ENCODE measurements at regions not wholly inside any gene's neighbourhood (a gene's known extent, or its start where the extent isn't known, plus 50 kb on each side); places are given as distances from the start of the nearest gene placed in this dataset.

DNA sequence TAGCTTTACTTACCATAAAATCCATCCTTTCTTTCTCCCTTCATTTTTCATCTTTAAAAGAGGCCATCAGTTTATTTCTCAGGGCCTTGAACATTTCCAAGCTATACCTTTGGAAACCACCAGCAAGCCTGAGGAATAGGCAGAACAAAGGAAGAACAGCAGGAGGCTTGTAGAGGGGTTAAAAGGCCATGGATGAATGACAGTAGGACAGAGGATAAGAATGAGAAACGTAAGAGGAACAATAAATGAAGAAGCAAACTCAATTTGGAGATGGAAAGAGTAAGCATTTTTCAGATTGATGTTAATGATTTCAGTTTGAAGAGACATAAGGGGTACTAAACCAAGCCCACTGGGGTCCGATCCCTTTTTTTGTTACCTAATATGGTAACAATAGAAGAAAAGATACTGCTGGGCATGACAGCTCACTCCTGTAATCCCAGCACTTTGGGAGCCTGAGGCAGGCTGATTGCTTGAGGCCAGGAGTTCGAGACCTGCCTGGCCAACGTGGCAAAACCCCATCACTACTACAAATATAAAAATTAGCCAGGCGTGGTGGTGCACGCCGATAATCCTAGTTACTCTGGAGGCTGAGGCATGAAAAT lies 106.6 kb upstream of the NMUR2 start:
- Histone ChIP-seq H3K4me1 (replicated peaks in 1 of 4; ENCODE audit: control insufficient read depth in 3 of 4, insufficient read depth in 4 of 4, low read length in 3 of 4) (no peaks in the 10 kb centered on the region), H3K4me3 (ENCODE audit: extremely low read depth in 1 of 4, insufficient read depth in 2 of 4, low read depth in 3 of 4, low read length in 4 of 4) (no peak overlapping the region), H3K9me3 (ENCODE audit: insufficient read depth in 2 of 2, low read depth in 1 of 2, low read length in 1 of 2) (no peaks in the 10 kb centered on the region), H3K56ac (replicated peaks; ENCODE audit: insufficient read length, low read depth, low read length) (no peak overlapping the region), H4K5ac (ENCODE audit: insufficient read length, low read depth, low read length) (no peak overlapping the region), H3K27me3 (replicated peaks in 1 of 4; ENCODE audit: control insufficient read depth in 3 of 4, extremely low read depth in 1 of 4, insufficient read depth in 3 of 4, low read length in 3 of 4) (no peaks in the 10 kb centered on the region), H3K9ac (replicated peaks in 1 of 4; ENCODE audit: extremely low read depth in 1 of 4, low read depth in 3 of 4, low read length in 3 of 4) (no peak overlapping the region), H2AFZ (ENCODE audit: low read length) (no peak overlapping the region), H3K79me2 (ENCODE audit: control insufficient read depth in 1 of 2, insufficient read depth in 2 of 2, low read length in 2 of 2) (no peaks in the 10 kb centered on the region), H3K23ac (ENCODE audit: insufficient read length) (no peak overlapping the region), H3K36me3 (ENCODE audit: control insufficient read depth in 2 of 4, insufficient read depth in 4 of 4, low read length in 3 of 4) (no peaks in the 10 kb centered on the region), H2BK120ac (replicated peaks; ENCODE audit: low read depth, low read length) (no peak overlapping the region), H3K23me2 (ENCODE audit: low read depth, low read length) (no peaks in the 10 kb centered on the region), H4K8ac (ENCODE audit: extremely low read depth, insufficient read depth, low read length) (no peak overlapping the region), H2BK20ac (ENCODE audit: low read length) (no peak overlapping the region), H2AK5ac (ENCODE audit: low read depth, low read length) (no peak overlapping the region), H2BK5ac (ENCODE audit: low read depth, low read length) (no peak overlapping the region), H4K91ac (replicated peaks; ENCODE audit: insufficient read length, low read length) (no peak overlapping the region), H3K14ac (ENCODE audit: insufficient read length) (no peak overlapping the region), H3K4ac (replicated peaks; ENCODE audit: insufficient read length, low read depth, low read length) (no peak overlapping the region), H3K79me1 (ENCODE audit: low read depth, low read length) (no peaks in the 10 kb centered on the region), H3K27ac (ENCODE audit: low read depth, low read length) (no peak overlapping the region), H4K20me1 (replicated peaks in 1 of 2; ENCODE audit: control insufficient read depth in 1 of 2, insufficient read depth in 2 of 2, low read length in 2 of 2) (no peaks in the 10 kb centered on the region), H3K4me2 (ENCODE audit: insufficient read depth in 1 of 2, low read depth in 2 of 2, low read length in 2 of 2) (no peak overlapping the region), H3K18ac (ENCODE audit: extremely low read depth, low read length) (no peak overlapping the region), H2BK15ac (ENCODE audit: low read length) (no peak overlapping the region), H2BK12ac (ENCODE audit: low read depth, low read length) (no peak overlapping the region)
- 77% methylated on average over 7 of the region's 7 CpGs; no CpG with 5 or more reads in 1 of the 2 experiments for WGBS, 2 experiments (ENCODE audit: extremely low coverage in 1 of 2, insufficient coverage in 1 of 2, insufficient read length in 1 of 2, insufficient replicate concordance in 2 of 2, low coverage in 1 of 2, low lambda C conversion rate in 2 of 2, missing lambda C conversion rate in 1 of 2)
- ChIA-PET CTCF (ENCODE audit: partially characterized antibody) (interaction anchor here (0.5 to 5.1 kb wide), 5 partner anchors 7 to 639 kb away, joined by 3 to 21 read pairs (median 3); no protein-coding TSS in a partner anchor), POLR2A (ENCODE audit: partially characterized antibody) (no interaction called here)
- DNase-seq (ENCODE audit: low read depth in 1 of 2, low spot score in 2 of 2): no peak
- FAIRE-seq: no peak
- TF ChIP-seq SUZ12 (IDR thresholded peaks at IDR 0.05; ENCODE audit: low read length) (no peak), EZH2 (IDR thresholded peaks at IDR 0.05; ENCODE audit: low read depth, low read length, severe bottlenecking) (no peak), KDM1A (IDR thresholded peaks at IDR 0.05; ENCODE audit: borderline replicate concordance, low read length) (no peak), FOSL1 (IDR thresholded peaks at IDR 0.05; ENCODE audit: insufficient read depth, low read depth, low read length) (no peak), HDAC2 (IDR thresholded peaks at IDR 0.05; ENCODE audit: borderline replicate concordance in 1 of 2, low read depth in 2 of 2, low read length in 2 of 2) (no peak), ZNF274 (IDR thresholded peaks at IDR 0.05; ENCODE audit: borderline replicate concordance, extremely low read depth, low read length) (no peak), RXRA (IDR thresholded peaks at IDR 0.05; ENCODE audit: insufficient read depth, low read depth, low read length) (0 out of 2 replicates have a peak, but pooled peaks have one; percentile 51), CREB1 (IDR thresholded peaks at IDR 0.05) (no peak), KDM4A (IDR thresholded peaks at IDR 0.05; ENCODE audit: low read depth, low read length, severe bottlenecking) (no peak), CBX5 (IDR thresholded peaks at IDR 0.05; ENCODE audit: low read depth, low read length) (no peak)
- TF ChIP-seq, protein P1, sequence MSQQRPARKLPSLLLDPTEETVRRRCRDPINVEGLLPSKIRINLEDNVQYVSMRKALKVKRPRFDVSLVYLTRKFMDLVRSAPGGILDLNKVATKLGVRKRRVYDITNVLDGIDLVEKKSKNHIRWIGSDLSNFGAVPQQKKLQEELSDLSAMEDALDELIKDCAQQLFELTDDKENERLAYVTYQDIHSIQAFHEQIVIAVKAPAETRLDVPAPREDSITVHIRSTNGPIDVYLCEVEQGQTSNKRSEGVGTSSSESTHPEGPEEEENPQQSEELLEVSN (IDR thresholded peaks at IDR 0.05): no peak
- TF ChIP-seq, protein P2, sequence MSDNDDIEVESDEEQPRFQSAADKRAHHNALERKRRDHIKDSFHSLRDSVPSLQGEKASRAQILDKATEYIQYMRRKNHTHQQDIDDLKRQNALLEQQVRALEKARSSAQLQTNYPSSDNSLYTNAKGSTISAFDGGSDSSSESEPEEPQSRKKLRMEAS (IDR thresholded peaks at IDR 0.05): no peak
